Breast epithelium (tissue), 3 donors: ENCODE measurements at regions not wholly inside any gene's neighbourhood (a gene's known extent, or its start where the extent isn't known, plus 50 kb on each side); places are given as distances from the start of the nearest gene placed in this dataset.

Source experiments
- POLR2A ChIP-seq: fragments of 450-650 bp; IDR thresholded peaks from one replicate; pipeline ENCODE4 v1.6.1; 2016; ENCODE audit warnings: antibody characterized with exemption, mild to moderate bottlenecking, moderate library complexity
- POLR2AphosphoS5 ChIP-seq, 3 donors: sonication (generic); formaldehyde crosslinking; IDR thresholded peaks; one replicate each; pipeline ENCODE4 v1.6.1; 2017; ENCODE audit warnings: antibody characterized with exemption in 3 of 3
- TF ChIP-seq, protein P1 (sequence below), 3 donors: fragments of 450-650 bp; IDR thresholded peaks; one replicate each; pipeline ENCODE4 v1.5.1; 2016 to 2017; ENCODE audit warnings: antibody characterized with exemption in 3 of 3, mild to moderate bottlenecking in 3 of 3, moderate library complexity in 3 of 3

DNA sequence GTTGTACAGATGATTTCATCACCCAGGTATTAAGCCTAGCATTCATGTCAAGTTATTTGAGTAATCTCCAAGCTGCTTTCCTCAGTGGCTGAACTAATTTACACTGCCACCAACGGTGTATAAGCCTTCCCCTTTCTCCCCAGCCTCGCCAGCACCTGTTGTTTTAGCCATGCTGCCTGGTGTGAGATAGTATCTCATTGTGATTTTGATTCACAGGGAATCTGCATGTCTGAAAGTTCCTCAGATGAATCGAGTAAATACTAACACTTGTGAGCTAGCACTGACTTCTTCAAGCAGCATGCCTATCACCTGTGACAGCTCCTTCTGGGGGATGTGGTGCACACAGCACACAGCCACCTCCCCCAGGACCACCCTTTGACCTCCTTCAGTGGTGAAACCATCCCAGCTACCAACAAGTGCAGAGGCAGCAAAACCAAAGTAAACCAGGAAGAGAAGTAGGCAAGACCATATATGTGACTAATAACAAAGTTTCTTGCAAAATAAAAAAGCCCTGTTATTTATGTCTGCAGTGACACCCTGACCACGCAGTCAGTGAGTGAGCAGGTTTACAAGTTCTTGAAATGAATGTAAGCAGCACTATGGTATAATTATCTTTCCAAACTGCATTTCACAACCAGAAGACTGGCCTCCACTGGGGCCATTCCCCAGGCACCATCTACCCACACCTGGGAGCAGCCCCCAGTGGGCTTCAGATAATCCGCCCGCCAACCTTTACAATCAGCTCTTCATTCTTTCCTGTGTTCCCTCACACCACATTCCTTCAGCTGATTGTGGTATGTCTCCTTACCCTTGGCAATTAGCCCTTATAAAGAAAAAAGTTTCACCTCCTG lies 173.8 kb downstream of the ETS2 start:
- TF ChIP-seq POLR2A (no peak), POLR2AphosphoS5 (IDR thresholded peaks at IDR 0.05) (no peak)
- TF ChIP-seq, protein P1, sequence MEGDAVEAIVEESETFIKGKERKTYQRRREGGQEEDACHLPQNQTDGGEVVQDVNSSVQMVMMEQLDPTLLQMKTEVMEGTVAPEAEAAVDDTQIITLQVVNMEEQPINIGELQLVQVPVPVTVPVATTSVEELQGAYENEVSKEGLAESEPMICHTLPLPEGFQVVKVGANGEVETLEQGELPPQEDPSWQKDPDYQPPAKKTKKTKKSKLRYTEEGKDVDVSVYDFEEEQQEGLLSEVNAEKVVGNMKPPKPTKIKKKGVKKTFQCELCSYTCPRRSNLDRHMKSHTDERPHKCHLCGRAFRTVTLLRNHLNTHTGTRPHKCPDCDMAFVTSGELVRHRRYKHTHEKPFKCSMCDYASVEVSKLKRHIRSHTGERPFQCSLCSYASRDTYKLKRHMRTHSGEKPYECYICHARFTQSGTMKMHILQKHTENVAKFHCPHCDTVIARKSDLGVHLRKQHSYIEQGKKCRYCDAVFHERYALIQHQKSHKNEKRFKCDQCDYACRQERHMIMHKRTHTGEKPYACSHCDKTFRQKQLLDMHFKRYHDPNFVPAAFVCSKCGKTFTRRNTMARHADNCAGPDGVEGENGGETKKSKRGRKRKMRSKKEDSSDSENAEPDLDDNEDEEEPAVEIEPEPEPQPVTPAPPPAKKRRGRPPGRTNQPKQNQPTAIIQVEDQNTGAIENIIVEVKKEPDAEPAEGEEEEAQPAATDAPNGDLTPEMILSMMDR (IDR thresholded peaks at IDR 0.05): no peak
